Femur (tissue), 1 donor: ENCODE measurements at regions not wholly inside any gene's neighbourhood (a gene's known extent, or its start where the extent isn't known, plus 50 kb on each side); places are given as distances from the start of the nearest gene placed in this dataset.
"Not testable (repeated sequence)": the region's sequence is repeated elsewhere in the genome, so short reads cannot be mapped to it uniquely, and the experiment has no call there.

Experiments
- DNase-seq: peaks from one replicate; pipeline ENCODE4 v3.0.0-alpha.2; 2017

DNA sequence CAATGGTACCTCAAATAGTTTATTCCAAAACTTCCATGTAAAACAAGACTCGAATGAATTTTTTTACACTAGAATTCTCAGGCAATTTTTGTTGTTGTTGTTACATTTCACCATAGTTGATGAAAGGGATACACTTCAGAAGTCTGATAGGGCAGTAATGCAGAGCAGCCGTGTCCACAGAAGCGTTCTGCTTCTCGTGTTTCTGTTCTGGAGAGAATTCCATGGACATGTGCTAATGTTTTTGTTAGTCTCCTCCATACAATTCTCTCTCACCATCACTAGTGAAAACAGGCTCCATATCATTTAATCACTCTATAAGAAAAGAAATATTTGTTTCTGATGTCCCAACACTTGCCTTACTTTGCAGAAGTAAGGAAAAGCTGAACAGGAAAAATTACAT, 606.1 kb downstream of the SLC16A7 start:
- DNase-seq, result no peak

DNA sequence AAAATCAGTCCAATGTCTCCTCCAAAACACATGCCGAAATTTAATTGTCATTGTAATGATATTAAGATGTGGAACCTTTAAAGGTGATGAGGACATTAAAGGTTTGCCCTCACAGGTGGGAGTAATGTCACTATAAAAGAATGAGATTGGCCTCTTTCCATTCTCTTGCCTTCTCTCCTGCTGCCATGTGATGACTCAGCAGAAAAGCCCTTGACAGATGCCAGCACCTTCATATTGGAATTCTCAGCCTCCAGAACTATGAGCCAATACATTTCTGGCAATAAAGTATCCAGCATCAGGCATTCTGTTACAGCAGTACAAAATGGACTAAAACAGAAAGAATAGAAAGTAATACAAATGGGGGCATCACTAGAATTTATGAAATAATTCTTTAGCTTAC, 609.7 kb downstream of the SLC16A7 start:
- no peak for DNase-seq

DNA sequence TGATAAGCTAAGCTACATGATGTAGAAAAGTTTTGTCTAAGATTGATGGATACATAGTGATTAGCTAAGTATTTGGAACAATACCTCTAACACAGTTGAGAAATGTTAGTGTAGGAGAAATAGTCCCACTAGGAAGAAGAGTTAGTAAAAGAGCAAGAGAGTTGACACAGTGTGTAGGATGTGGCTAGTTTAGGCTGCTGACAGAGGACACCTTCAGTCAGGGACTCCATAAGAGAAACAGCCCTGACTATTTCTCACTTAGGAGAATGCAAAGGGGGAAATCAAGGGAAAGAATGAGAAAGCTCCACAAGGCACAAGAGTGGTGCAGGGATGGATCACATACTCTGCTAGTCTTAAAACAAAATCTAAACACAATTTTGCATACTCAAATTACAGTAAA, 613.7 kb downstream of the SLC16A7 start:
- DNase-seq, result no peak

DNA sequence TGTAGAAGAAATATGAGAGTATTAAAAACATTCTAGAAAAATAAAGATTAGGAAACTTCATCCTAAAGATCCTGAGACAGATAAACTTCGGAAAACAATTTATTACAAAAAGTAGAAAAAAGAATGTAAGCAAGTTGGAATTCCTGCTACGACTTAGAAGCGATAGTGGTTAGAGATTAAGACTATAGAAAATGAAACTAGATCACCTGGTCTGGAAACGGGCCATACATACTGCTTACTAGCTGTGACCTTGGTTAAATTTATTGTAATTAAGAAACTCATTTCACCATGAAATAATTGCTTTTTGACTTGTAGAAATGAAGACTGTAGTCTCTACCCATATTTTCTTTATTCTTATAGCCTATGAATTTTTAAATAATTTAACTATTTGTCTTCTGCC, 614.1 kb downstream of the SLC16A7 start:
- DNase-seq, result no peak

DNA sequence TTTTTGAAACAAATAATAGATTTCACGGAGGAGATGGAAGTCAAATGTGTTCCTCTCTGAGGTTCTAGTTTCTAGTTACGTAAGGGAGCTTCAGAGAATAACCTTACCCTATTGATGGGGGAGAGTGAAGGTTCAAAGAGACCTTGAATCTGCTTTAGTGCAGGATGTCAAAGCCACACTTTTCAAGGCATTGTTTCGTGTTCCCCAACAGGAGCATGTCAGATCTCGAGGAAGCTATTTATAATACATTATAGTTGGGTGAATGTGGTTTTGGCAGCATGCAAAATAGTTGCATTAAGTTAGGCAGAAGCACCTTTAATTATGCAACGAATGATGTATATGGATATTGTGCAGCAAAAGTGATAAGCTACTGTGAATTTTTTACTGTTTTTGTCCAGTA, 614.9 kb downstream of the SLC16A7 start:
- DNase-seq, result no peak

DNA sequence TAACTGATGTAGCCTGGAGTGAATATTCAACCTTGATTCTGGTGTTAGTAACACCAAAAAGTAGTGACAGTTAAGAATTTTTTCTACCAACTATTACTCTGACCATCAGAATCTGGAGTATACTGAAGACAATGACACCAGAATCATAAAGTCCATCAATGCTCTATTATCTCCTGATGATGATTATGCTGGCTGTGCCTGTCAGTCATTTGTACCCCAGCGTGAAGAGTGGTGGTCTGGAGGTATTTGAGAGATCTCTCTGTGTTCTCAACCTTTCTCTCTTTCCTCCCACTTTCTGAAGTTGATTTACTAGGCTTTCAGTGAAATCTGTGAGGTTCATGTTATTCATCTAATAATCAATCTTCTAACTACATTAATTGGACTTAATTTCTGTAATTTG, 615.4 kb downstream of the SLC16A7 start:
- no peak for DNase-seq

DNA sequence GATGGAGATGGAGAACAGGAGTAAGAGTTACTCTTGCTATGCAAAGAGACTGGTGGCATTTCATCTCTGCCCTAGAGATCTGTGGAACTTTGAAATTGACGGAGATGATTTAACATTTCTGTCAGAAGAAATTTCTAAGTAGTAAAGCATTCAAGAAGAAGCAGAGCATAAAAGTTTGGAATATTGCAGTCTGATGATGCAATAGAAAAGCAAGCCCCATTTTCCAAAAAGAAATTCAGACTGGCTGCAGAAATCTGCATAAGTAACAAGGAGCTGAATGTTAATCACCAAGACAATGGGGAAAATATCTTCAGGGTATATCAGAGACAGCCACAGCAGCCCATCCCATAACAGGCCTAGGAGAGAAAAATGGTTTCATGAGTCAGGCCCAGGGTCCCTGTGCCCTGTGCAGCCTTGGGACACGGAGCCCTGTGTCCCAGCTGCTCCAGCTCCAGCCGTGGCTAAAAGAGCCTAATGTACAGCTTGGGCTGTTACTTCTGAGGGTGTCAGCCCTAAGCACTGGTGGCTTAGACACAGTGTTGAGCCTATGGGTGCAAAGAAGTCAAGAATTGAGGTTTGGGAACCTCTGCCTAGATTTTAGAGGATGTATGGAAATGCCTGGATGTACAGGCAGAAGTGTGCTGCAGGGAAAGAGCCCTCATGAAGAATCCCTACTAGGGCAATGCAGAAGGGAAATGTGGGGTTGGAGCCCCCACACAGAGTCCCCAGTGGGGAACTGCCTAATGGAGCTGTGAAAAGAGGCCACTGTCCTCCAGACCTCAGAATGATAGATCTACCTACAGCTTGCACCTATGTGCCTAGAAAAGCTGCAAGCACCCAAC, 616.6 kb downstream of the SLC16A7 start:
- no peak for DNase-seq

DNA sequence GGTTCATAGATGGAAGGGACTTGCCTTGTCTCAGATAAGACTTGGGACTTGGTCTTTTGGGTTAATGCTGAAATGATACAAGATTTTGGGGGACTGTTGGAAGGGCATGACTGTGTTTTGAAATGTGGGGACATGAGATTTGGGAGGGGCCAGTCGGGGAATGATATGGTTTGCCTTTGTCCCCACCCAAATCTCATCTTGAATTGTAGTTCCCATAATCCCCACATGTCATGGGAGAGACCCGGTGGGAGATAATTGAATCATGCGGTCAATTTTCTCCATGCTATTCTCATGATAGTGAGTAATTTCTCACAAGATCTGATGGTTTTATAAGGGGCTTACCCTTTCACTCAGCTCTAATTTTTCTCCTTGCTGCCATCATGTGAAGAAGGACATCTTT, 617.4 kb downstream of the SLC16A7 start:
- not testable (repeated sequence) for DNase-seq

DNA sequence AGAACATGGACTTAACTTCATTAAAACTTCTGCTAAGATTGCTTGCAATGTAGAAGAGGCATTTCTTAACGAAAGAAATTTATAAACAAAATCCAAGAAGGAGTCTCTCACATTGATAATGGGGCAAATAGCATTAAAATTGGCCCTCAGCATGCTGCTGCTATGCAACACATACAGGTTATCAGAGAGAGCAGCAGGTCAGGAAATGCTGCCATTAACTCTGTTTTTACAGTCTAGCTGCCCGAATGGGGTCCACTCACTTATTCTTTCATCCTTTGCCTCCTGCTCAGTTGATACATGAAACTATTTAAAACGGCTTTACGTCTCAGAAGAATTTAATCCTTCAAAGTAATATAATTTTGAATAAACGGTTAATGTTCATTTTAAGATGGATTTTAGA, 620.4 kb downstream of the SLC16A7 start:
- DNase-seq, result no peak

DNA sequence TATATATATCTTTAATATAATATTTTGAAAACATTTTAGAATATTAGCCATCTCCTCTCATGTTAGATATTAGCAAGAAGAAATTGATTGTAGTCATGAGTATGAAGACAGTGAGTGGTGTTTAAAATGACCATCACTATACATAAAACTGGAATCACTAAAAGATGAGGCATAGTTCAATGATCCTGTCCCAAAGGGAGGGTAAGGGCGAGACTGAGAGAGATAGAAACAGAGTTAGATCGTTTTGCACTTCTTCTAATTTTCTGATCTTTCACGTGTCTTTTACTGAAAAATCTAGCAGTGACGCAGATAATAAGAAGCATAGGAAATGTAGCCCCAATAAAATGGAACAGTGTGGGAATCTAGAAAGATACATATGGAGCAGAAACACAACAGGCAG, 627.4 kb downstream of the SLC16A7 start:
- DNase-seq, result no peak

DNA sequence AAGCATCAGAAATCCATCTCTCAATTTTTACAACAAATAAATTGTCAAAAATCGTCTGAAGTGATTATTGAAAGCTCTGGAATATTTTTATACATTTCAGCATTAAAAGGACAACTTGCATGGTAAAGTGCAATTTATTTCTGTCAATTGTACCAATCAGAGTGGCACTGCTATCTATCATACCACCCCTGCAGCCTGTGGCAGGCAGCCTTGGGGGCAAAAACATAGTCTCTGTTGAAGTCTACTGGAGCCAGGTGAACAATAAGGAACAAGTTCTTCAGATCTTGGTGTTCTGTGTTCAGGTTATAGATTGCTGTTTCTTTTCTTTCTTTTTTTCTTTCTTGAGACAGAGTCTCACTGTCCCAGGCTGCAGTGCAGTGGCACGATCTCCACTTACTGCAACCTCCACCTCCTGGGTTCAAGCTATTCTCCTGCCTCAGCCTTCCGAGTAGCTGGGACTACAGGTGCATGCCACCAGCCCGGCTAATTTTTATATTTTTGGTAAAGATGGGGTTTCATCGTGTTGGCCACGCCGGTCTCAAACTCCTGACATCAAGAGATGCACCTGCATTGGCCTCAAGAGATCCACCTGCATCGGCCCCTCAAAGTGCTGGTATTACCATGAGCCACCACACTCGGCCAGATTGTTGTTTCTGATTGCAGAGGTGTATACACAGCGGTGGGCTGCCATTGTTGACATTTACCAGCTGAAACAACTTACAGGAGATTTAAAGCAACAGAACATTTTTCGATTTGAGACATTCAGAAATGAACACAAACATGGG, 629.6 kb downstream of the SLC16A7 start:
- no peak for DNase-seq

DNA sequence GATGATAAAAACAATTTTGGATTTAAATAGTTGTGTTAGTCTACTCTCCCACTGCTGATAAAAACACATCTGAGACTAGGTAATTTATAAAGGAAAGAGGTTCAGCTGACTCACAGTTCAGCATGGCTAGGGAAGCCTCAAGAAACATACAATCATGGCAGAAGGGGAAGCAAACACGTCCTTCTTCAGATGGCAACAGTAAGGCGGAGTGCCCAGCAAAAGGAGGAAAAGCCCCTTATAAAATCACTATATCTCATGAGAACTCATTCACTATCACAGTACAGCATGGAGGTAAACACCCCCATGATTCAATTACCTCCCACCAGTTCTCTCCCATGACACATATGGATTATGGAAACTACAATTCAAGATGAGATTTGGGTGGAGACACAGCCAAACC, 632.1 kb downstream of the SLC16A7 start:
- no peak for DNase-seq

DNA sequence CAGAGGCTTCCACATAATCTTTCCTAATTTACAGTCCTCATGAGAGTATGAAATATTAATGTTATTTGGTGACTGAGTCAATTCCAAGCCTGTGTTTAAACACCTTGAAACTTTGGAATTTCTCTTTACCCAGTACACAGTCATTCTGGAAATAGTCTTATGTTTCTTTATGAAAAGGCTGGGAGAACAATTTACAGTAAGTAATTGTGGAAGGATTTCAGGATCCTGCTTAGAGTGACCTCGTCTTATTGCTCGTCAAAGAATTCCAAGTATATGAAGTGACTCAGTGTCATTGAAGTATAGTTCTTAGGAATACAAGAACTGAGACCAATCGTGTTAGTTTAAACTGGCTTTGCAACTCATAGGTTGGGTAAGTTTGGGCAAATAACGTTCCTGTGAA, 634.2 kb downstream of the SLC16A7 start:
- DNase-seq, result no peak

DNA sequence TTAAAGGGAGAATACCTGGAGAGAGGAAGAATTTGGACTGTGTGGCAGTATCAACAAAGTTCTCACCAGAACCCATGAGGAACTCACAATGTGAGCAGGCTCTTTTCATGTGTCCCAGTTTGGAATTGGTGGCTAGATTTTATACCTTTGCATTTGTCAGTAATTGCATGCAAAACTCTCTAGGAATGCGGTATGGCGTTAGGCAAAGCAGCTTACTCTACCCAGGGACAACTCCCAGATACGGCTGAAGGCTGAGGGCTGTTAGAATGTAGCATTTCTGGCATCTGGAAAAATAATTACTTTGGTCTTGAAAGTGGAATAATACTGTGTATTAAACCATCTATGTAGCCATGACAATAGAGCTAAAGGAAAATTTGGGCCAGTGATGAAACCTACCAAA, 635.5 kb downstream of the SLC16A7 start:
- no peak for DNase-seq

DNA sequence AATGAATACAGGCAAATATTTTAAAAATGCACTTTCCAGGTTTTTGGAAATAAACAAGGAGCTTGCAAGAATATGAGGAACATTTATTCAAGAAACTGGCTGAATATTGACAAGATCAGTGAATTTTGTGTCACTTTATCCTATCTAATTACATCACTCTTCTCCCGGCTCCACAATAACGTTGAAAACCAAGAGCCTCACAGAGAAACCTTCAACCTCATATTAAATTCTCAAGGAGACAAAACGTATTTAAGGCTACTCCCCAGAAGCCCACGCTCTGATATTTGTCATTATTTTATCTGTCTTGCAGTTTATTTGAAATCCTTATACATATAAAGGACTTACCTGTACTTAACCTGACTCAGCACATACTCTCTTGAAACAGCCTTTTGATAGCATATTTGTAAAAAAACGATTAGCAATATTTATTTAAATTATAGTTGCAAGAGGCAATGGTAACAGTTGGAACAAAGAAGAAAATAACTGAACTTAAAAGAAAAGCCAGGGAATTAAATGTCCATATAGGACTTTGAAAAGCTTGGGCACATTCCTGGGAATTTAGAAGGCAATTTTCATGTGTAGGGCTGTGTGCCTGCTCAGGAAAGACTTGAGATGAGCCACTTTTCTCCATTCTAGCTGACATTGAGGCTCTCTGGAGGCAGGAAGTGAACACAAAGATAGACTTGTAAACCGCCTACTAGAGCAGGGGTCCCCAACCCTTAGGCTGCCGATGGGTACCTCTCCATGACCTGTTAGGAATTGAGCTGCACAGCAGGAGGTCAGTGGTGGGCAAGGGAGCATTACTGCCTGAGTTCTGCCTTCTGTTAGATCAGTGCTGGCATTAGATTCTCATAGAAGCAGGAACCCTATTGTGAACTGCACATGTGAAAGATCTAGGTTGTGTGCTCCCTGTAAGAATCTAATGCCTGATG, 636.4 kb downstream of the SLC16A7 start:
- DNase-seq, result no peak

DNA sequence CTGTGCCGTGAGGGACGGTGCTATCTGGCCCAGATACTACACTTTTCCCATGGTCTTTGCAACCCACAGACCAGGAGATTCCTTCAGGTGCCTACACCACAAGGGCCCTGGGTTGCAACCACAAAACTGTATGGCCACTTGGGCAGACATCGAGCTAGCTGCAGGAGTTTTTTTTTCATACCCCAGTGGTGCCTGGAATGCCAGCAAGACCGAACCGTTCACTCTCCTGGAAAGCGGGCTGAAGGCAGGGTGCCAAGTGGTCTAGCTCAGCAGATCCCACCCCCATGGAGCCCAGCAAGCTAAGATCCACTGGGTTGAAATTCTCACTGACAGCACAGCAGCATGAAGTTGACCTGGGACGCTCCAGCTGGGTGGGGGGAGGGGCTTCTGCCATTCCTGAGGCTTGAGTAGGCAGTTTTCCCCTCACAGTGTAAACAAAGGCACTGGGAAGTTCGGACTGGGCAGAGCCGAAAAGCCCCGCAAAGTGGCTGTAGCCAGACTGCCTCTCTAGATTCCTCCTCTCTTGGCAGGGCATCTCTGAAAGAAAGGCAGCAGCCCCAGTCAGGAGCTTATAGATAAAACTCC, 638.9 kb downstream of the SLC16A7 start:
- DNase-seq, result not testable (repeated sequence)

DNA sequence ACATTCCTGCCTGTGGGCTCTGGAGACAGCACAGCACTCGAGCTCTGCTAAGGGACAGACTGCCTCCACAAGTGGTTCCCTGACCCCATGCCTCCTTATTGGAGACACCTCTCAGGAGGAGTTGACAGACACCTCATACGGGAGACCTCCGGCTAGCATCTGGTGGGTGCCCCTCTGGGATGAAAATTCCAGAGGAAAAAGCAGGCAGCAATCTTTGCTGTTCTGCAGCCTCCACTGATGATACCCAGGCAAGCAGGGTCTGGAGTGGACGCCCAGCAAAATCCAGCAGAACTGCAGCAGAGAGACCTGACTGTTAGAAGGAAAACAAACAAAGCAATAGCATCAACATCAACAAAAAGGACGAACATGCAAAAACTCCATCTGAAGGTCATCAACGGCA, 639.4 kb downstream of the SLC16A7 start:
- DNase-seq, result no peak

DNA sequence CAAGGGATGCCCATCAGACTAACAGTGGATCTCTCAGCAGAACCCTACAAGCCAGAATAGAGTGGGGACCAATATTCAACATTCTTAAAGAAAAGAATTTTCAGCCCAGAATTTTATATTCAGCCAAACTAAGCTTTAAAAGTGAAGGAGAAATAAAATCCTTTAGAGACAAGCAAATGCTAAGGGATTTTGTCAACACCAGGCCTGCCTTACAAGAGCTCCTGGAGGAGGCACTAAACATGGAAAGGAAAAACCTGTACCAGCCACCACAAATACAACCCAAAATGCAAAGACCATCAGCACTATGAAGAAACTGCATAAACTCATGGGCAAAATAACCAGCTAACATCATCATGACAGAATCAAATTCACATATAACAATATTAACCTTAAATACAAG, 640.6 kb downstream of the SLC16A7 start:
- DNase-seq, result not testable (repeated sequence)

DNA sequence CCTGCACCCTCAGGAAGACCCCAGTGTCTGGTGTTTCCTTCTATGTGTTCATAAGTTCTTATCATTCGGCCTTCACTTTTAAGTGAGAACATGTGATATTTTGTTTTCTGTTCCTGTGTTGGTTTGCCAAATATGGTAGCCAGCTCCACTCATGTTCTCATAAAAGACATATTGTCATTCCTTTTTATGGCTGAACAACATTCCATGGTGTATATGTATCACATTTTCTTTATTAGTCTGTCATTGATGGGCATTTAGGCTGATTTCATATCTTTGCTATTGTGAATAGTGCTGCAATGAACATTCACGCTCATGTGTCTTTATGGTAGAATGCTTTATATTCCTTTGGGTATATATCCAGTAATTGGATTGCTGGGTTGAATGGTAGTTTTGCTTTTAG, 645.1 kb downstream of the SLC16A7 start:
- DNase-seq, result no peak

DNA sequence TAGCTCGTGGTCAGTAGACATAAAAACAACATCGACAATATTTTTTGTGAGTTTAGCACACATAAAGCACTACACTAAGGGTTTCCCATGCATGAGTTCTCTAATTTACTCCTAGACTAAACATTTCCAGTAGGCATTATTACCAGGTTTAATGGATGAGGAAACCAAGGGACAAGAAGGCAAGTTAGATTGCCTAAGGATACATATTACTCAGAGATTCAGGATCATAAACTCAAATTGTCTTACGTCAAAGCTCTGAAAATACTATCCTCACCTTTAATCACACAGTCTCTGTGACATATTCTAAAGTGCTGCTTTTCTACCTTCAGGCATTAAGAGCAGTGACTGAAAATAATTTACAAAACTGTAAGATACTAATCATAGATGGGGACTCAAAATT, 655.3 kb downstream of the SLC16A7 start:
- no peak for DNase-seq

DNA sequence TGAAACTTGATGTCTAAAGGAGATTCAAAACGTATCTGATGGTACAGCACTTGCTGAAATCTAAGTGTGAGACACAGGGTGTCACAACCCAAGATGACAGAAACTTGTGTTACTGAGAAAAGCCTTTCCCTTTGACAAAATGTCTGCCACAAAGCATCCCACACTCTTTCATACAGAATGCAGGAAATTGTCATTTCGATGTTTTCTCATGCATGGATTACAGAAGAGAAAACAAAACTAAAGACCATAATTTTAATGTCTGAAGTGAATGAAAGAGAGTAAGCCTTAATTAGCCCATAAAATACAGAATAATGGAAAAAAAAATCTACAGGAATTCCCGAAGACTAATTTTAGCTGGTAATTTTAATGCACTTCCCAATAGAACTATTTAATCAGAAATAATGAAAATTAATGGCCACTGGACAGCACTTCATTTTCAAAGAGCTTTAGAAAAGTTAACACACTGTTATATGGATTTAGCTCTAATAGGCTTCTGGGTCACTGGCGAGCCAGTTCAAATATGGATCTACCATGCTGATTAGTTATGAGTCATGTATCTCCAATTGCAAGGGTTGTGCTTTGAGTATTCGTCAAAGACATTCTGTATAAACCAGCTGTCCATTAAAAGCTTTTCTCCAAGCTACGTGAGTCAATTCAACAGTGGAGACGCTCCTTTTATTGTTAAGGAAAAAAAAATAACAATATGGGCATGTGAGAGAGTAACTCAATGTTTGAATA, 656.7 kb downstream of the SLC16A7 start:
- DNase-seq, result no peak

DNA sequence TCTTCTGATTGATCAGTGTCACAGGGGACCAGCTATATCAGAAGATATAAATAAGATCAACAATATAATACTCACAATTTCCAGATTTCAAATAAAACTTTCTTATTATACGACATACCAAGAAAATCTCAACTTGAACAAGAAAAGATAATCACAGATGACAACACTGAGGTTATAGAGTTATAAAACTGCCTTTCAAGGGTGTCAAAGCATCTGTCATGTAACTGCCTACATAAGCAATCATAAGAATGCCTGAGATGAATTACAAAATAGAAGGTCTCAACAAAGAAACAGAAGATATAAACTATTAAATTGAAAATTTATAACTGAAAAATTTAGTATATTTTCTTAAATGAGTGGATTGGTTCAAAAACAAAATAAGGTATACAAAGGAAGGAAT, 659.2 kb downstream of the SLC16A7 start:
- no peak for DNase-seq
